ENCODE measurements at regions not wholly inside any gene's neighbourhood (a gene's known extent, or its start where the extent isn't known, plus 50 kb on each side); places are given as distances from the start of the nearest gene placed in this dataset.
"Not testable (repeated sequence)": the region's sequence is repeated elsewhere in the genome, so short reads cannot be mapped to it uniquely, and the experiment has no call there.

DNA sequence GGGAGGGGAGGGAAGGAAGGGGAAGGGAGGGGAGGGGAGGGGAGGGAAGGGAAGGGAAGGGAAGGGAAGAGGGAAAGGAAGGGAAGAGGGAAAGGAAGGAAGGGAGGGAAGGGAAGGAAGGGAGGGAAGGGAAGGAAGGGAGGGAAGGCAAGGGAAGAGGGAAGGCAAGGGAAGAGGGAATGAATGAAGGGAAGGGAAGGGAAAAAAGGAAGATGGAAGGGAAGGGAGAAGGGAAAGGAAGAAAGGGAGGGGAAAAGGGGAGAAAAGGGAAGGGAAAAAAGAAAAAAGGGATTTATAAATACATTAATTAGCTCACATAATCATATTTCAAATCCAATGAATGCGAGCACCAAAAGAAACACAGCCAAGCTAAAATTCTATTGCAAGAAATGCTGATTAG is 202.9 kb upstream of the LRRTM4 start:
- DNase-seq: no peak

DNA sequence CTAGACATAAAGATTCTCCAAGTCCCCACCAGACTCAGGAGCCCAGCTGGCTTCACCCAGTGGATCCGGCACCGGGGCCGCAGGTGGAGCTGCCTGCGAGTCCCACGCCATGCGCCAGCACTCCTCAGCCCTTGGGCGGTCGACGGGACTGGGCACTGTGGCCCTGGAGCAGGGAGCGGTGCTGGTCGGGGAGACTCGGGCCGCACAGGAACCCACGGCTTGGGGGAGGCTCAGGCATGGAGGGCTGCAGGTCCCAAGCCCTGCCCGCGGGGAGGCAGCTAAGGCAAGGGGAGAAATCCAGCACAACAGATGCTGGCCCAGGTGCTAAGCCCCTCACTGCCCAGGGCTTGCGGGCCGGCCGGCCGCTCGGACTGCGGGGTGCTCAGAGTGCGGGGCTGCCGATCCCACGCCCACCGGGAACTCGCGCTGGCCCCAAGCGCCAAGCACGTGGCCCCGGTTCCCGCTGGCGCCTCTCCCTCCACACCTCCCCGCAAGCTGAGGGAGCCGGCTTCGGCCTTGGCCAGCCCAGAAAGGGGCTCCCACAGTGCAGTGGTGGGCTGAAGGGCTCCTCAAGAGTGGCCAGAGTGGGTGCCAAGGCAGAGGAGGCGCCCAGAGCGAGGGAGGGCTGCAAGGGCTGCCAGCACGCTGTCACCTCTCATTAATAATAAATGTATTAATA is 212.6 kb upstream of the LRRTM4 start:
- DNase-seq: not testable (repeated sequence)

DNA sequence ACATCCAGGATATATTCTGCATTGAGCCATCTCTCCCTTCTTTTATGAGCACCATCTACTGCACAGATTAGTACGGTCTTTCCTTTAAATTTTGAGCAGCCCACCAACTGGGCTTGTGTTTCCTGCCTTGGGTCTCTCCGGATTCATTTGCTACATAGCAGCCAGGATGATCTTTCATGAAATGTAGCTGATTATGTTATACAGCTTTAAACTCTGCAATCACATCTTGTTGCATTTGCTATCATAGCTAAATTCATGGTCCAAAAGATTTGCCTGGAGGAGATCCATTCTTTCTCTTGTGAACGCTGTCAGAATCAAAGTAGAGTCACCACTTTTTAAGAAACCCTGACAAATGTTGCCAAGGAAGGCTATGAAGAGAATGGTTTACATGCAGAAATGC is 215.1 kb upstream of the LRRTM4 start:
- DNase-seq: no peak

DNA sequence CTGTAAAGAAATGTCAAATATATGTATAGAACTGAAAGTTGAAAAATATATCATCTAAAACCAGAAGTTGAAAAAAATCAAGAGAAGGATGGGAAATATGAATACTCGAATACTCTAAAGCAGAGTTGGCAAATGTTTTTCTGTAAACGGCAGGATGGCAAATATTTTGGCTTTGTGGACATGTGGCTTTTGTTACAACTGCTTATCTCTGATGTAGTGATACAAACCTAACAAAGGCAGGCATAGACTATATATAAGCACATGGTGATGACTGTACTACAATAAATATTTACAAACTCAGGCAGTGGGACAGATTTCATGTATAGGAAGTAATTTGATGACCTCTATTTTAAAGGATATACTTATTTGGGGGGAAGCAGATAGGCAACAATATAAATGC is 224.6 kb upstream of the LRRTM4 start:
- DNase-seq: no peak

DNA sequence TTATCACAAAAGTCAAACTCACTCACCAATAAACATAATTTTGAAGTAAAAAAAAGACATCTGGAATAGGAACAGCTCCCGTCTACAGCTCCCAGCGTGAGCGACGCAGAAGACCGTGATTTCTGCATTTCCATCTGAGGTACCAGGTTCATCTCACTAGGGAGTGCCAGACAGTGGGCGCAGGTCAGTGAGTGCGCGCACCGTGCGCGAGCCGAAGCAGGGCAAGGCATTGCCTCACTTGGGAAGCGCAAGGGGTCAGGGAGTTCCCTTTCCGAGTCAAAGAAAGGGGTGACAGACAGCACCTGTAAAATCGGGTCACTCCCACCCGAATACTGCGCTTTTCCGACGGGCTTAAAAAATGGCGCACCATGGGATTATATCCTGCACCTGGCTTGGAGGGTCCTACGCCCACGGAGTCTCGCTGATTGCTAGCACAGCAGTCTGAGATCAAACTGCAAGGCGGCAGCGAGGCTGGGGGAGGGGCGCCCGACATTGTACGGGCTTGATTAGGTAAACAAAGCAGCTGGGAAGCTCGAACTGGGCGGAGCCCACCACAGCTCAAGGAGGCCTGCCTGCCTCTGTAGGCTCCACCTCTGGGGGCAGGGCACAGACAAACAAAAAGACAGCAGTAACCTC is 231.7 kb upstream of the LRRTM4 start:
- DNase-seq: not testable (repeated sequence)

DNA sequence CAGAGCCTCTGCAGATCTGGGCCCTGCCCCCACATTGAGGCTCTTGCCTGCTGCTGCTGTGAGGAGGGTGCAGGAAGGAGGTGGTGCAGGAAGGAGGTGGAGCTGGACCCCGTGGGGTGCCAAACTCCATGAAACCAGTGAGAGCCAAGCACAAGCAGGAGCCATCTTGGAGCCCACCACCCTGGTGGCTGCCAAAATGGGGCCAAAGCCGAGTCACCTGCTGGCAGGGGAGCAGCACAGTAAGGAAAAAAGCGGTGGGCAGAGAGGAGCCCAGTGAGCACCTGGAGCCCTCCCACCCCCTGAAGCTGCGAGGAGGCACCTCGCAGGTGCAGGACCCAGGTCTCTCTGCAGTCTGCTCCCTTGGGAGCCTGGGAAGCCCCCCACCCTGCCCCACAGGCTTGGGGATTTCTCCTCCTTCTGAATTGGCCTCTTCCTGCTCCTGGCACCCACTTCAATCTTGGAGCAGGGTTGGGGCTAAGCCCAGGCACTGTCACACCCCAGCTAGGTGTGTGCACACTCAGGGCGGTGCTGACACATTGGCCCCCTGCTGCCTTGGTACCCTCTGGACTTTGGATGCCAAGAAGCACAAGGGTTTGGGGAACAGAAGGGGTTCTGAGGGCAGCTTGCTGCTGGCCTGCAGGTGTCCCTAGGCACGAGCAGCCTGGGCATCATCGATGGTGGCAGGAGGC is 245.4 kb upstream of the LRRTM4 start:
- DNase-seq: no peak

DNA sequence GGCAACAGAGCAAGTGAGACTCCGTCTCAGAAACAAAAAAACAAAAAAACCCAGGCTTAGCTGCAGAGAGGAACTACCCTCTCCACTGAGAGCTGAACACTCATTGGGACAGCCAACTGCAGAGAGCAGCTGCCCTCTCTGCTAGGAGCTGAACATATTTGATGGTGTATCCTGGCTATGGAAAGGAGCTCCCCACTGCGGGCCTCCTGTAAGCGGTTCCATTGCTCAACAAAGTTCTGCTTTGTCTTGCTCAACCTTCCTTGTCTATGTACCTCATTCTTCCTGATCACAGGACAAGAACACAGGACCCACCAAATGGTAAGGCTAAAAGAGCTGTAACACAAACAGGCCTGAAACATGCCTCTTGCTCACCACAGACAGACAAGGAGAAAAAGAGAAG is 246.3 kb upstream of the LRRTM4 start:
- no peak for DNase-seq

DNA sequence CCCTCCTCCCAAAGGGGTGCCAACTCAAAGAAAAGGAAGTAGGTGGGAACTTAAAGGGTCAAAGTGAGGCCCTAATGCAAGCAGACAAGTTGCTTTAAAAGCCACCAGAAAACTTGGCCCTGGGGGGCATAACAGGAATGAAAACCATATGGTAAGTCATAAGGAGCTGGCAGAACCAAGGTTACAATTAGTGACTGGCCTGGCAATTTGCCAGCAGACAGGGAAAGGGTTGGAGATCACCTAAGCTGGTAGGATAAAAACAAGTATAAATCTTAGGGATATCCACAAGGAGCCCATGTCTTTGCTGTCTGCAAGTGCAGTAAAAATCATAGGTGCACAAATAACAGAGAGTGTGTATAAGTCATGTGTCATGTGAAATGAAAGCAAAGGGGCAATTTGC is 256.7 kb upstream of the LRRTM4 start:
- no peak for DNase-seq

DNA sequence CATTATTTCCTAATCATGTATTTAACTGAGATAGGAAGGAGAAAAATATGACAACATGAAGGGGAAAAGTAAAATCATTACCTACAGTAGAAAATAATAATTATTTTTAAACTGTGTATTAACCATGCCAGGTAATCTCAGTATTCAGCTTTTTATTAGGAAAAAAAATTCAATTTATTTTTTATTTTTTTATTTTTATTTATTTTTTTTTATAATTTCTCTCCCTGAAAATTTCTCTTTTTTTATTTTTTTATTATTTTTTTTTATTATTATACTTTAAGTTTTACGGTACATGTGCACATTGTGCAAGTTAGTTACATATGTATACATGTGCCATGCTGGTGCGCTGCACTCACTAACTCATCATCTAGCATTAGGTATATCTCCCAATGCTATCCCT is 271.3 kb upstream of the LRRTM4 start:
- not testable (repeated sequence) for DNase-seq

DNA sequence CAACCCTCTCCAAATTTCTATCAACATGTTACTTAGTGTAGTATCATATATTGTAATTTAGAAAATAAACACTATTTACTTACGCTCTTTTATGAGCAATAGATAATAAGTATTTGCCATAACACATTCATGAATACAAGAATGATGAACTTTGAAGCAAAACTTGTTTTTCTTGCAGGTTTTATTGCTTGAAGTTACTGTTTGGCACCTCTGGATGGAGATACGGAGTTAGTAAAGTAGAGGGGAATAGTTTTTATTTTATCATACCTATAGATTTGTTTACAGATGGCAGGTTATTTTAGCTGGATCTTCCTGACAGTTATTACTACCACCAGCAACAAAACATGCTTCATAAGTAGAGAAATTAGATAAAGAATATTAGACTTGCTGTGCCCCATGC is 274.2 kb upstream of the LRRTM4 start:
- DNase-seq: no peak

DNA sequence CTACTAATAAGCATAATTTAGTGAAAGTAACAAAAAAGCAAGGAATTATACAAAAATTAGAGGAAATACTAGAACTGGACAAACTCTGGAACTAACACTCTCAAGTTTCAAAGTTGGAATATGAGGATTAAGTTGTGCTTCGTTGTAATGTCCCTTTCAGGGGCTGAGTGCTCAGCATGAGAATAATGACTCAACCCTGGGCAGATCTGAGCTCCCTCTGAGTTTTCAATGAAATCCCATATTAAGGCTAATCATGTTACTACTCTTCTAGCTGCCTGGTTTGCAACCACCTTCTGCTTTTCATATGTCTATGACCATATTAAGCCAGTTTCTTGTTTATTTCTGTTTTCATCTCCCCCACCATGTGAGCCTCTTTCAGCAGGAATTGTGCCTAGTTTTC is 274.9 kb upstream of the LRRTM4 start:
- DNase-seq: no peak

DNA sequence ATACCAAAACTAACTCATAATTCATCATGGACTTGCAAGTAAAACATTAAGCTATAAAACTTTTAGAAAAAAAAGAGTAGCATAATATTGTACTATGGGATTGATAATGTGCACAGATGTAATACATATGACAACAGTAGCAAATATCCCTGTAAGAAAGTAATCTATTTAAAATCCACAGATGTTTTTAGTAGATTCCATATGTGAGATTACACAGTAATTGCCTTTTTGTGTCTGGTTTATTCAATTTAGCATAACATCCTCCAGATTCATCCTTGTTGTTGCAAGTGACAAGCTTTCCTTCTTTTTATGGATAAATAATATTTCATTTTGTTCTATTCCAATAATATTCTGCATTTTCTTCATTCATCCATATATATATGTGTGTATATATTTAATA is 278.2 kb upstream of the LRRTM4 start:
- DNase-seq: no peak

DNA sequence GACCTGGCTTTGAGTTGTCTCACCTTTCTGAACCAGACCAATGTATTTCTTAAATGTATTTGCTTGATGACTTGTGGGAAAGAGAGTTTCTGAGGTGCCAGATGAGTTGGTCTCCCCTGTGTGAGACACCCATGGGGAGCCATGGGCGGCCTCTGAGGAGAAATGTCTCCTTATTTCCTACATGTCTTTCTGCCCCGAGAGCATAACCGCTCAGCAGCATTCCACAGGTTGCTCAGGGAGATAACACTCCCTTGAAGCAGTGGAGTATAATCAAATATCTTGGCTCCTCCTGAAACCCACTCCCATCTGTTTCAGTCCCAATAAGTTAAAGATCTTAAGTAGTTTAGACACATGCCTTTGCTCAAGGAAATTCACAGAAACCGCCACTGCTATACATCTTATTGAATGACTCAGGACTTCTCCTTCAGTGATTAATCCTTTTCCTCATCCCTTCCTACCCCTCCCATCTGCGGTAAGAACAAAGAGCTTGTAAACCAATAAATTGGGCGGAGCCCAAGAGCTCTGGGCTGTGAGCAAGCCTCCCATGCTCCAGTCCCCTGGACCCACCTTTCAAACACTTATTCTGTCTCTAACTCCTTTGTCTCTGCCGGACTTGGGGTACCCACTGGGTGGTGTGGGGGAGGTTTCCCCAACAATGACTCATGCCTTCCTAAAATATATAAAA is 285.5 kb upstream of the LRRTM4 start:
- DNase-seq: no peak

DNA sequence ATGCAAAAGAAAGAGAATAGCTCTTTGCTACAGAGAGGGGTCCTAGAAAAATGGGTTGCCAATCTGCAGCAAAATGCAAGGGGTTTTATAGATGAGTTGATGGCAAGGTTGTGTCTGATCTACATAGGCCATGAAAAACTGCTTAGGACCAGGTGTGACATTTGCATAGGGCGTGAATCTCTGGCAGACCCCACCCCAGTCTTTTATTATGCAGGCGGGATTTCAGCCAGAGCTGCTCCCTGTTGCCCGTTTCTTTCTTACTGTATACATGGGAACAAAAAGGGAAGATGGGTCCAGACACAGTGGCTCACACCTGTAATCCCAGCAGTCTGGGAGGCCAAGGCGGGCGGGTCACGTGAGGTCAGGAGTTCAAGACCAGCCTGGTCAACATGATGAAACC is 286.4 kb upstream of the LRRTM4 start:
- no peak for DNase-seq

DNA sequence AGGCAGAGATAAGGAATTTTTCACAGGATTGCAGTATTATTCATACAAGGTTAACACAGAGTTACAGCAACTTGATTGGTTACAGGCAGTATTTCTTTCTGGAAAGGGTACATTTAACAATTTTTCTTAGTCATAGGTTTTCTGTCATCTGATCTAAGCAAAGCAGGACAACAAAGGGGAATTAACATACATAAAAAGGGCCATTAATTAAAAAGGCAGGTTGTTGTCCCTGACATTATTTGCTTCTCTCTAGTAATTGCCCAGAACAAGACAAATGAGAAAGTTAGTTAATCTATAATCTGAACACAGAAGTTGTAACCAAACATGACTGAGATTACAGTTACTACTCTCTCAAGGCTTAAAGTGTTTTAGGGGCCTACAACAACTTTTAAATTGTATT is 291.4 kb upstream of the LRRTM4 start:
- no peak for DNase-seq

DNA sequence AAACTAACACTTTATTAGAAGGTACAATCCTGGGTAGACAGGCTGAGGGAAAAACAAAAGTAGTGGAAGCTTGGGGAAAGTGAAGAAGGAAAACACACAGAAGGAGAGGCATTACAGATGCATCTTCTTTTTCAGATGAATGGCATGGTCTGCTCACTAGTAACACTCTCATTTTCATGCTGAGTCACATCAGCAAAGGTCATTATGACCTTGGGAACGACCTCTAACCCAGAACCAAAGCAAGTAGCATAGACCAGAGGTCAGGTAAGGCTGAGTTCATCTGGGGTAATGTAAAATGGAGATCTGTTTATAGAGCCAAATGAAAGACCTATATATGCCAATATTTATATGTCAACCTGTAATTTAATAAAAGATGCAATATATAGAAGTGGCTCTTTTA is 294.4 kb upstream of the LRRTM4 start:
- DNase-seq: no peak

DNA sequence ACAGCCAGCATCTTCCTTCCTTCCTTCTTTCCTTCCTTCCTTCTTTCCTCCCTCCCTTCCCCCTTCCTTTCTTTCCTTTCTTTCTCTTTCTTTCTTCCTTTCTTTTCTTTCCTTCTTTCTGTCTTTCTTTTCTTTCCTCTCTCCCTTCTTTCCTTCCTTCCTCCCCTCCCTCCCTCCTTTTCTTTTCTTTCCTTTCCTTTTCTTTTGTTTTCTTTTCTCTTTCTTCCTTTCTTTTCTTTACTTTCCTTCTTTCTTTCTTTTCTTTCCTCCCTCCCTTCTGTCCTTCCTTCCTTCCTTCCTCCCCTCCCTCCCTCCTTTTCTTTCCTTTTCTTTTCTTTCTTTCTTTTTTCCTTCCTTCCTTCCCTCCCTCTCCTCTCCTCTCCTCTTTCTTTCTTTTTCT is 296.0 kb upstream of the LRRTM4 start:
- DNase-seq: no peak

DNA sequence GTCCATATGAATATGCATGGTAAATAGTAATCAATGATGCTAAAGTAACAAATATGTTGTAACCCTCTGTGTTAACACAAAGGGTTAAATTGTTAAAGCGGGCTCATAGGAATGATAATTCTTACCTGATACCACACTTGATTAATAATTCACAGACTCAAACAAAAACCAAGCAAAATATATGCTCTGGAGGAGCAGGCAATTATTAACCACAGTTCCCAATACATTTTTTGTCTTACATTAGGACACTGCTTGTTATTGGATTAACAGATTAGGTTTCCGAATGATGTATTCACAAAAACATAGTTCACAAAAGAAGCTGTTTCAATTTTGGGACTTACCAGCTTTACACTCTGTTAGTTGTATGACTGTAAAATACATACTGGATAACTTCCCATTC is 300.9 kb upstream of the LRRTM4 start:
- no peak for DNase-seq

DNA sequence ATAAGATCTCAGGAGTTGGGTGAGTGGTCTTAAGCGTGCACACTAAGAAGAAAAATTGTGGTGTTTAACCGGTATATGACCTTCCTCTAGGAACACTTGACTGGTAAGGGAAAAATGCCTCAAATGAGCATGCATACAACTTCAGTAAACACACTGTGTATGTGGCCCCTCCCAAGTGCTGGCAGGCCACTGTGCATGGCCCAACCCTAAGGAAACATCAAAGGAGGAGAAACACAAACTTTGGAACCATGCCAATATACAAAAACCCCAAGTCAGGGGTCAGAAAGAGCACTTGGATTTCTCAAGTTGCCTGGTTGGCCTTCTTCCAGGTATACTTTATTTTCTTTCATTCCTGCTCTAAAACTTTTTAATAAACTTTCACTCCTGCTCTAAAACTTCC is 308.9 kb upstream of the LRRTM4 start:
- DNase-seq: no peak

DNA sequence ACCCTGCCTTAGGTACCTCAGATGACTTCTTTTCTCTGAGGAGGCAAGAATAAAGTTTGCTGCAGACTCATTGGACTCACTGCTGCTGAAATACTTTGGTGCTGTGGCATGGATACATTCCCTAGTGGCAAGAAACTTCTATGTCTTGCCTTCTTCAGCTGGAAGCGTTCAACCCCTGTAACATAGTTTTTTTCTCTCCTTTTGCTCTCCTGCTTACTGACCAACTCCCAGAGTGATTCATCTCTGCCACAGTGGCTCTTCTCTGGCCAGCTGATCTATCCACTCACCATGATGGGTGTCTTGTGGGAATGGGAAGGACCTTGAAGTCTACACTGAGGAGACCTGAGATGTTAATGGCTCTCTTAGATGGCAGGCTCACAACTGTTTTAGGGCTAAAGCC is 309.3 kb upstream of the LRRTM4 start:
- DNase-seq: no peak

DNA sequence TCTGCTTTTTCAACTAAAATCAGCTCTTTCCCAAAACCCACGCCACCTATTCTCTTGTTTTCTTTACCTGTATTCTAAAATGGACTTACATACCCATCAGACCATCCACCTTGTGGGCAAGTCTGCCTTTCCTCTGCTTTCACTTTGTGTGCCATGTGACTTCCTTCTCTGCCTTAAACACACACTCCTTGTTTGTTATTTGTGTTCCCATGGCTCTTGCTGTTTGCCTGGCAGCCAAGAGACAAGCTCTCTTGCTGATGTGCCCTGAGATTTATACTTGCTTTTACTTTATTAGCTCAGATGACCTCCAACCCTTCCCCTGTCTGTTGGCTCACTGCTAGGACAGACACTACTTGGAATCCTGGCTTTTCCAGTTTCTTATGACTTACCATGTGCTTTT is 309.7 kb upstream of the LRRTM4 start:
- no peak for DNase-seq

DNA sequence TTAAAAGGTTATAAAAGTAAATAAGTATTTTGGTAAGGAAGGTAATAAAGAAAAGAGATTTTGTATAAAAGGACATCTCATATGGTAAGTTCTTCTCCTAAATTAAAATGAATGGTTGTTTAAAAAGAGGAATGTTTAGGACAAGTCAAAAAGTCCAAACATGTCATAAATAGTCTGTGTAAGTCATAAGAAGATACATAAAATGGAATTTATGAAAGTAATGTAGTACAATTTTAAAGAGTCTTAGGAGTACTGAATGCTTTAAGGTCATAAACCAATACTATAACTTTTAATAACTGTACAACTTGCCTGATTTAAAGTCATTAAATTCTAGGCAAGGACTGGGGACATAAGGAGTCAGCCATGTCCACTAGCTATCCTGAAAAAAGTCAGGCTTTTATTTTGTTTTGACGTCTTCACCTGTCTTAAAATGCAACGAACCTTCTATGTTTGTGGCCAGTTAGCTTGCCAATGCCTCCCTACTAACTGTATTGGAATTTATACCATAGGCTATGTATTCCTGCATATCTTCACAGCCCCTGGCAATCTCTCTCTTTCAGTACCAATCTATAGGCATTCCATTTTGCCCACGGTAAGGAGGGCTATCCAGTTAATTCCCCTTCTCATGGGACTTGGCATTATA is 312.3 kb upstream of the LRRTM4 start:
- no peak for DNase-seq

DNA sequence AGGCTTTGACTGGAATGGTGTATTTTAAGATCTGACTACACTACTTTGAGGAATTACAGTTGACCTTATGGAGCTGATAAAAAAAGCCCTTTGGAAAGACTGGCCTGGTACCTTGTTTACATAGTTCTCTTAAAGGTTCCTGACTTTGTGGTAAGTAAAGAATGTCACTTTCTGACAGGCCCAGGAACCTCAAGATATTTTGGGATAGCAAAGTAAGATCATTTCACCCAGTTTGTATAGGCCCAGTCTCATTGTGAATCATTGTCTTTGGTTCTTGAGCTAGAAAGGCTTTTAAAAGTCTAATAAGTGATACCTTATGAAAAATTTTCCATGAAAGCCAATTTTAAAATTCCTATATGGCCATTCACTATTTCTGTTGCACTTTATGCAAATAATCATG is 316.3 kb upstream of the LRRTM4 start:
- no peak for DNase-seq

DNA sequence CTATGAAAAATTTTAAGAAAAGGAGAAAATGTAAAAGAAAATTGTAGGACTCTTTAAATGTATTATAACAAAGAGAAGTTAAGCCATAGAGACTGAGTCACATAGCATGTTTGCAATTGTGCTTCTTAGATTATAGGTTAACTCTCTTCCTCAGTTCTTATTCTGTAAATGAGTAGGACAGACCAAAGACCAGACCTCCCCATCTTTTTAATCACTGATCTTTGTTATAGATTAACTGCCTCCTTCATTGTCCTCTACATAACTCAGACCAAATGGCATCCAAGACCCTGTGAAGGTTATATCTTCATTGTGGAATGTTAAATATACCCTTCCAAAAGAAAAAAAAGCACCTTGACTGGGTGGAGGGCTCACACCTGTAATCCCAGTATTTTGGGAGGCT is 316.9 kb upstream of the LRRTM4 start:
- no peak for DNase-seq
